Liver (tissue), 8 donors: ENCODE measurements at regions not wholly inside any gene's neighbourhood (a gene's known extent, or its start where the extent isn't known, plus 50 kb on each side); places are given as distances from the start of the nearest gene placed in this dataset.

Experiments
- DNase-seq: peaks from one replicate; pipeline ENCODE4 v3.0.0-alpha.2; 2017; ENCODE audit warnings: low spot score
- H3K27ac ChIP-seq, 2 donors: one replicate each; pipeline ENCODE4 v1.7.0; 2013; ENCODE audit warnings: inconsistent platforms in 2 of 2, low read length in 2 of 2, control low read depth in 1 of 2, low read depth in 1 of 2, mild to moderate bottlenecking in 1 of 2
- H3K27me3 ChIP-seq, 4 donors: one replicate each; pipeline versions ENCODE4 v1.6.1 to v1.7.0; 2013; ENCODE audit warnings: low read length in 3 of 4, inconsistent platforms in 1 of 4, mild to moderate bottlenecking in 1 of 4, moderate library complexity in 1 of 4; ENCODE audit not compliant: control insufficient read depth in 4 of 4, insufficient read depth in 4 of 4
- H3K36me3 ChIP-seq, 4 donors: one replicate each; pipeline versions ENCODE4 v1.6.1 to v1.7.0; 2013; ENCODE audit warnings: low read length in 3 of 4, mild to moderate bottlenecking in 3 of 4, low read depth in 1 of 4, moderate library complexity in 1 of 4; ENCODE audit not compliant: control insufficient read depth in 4 of 4, insufficient read depth in 3 of 4
- H3K4me1 ChIP-seq, 4 donors: one replicate each; pipeline versions ENCODE4 v1.6.1 to v1.7.0; 2013; ENCODE audit warnings: low read length in 3 of 4, mild to moderate bottlenecking in 3 of 4, moderate library complexity in 1 of 4; ENCODE audit not compliant: control insufficient read depth in 4 of 4, insufficient read depth in 4 of 4
- H3K4me3 ChIP-seq, 3 donors: one replicate each; pipeline versions ENCODE4 v1.6.1 to v1.7.0; 2013; ENCODE audit warnings: low read length in 3 of 3, control low read depth in 1 of 3, low read depth in 1 of 3, mild to moderate bottlenecking in 1 of 3
- H3K9ac ChIP-seq, 2 donors: one replicate each; pipeline ENCODE4 v1.7.0; 2013; ENCODE audit warnings: low read length in 2 of 2, mild to moderate bottlenecking in 2 of 2, moderate library complexity in 2 of 2, control low read depth in 1 of 2, low read depth in 1 of 2
- H3K9me3 ChIP-seq, 4 donors: one replicate each; pipeline versions ENCODE4 v1.6.1 to v1.7.0; 2013; ENCODE audit warnings: low read length in 3 of 4; ENCODE audit not compliant: control insufficient read depth in 4 of 4
- EGR1 ChIP-seq, 2 donors: IDR thresholded peaks; 2 replicates each; pipeline ENCODE4 v1.6.1; 2016 to 2018; ENCODE audit warnings: antibody characterized with exemption in 2 of 2, low read depth in 2 of 2
- FOXA1 ChIP-seq: IDR thresholded peaks from 2 replicates; pipeline ENCODE4 v1.6.1; 2016; ENCODE audit warnings: antibody characterized with exemption
- FOXA2 ChIP-seq: IDR thresholded peaks from 2 replicates; pipeline ENCODE4 v1.6.1; 2016; ENCODE audit warnings: antibody characterized with exemption
- GABPA ChIP-seq, 2 donors: IDR thresholded peaks in 1 of 2; conservative IDR thresholded peaks in 1 of 2; 2 replicates each; pipeline ENCODE4 v1.6.1; 2016; ENCODE audit warnings: antibody characterized with exemption in 2 of 2, mild to moderate bottlenecking in 1 of 2, moderate library complexity in 1 of 2
- HNF4A ChIP-seq, 2 donors: conservative IDR thresholded peaks; 2 replicates each; pipeline ENCODE4 v1.6.1; 2016; ENCODE audit warnings: antibody characterized with exemption in 2 of 2, mild to moderate bottlenecking in 2 of 2
- HNF4G ChIP-seq: IDR thresholded peaks from 2 replicates; pipeline ENCODE4 v1.6.1; 2016; ENCODE audit warnings: antibody characterized with exemption
- JUND ChIP-seq, 2 donors: IDR thresholded peaks; 2 replicates each; pipeline ENCODE4 v1.6.1; 2016; ENCODE audit warnings: antibody characterized with exemption in 2 of 2
- NR2F2 ChIP-seq: IDR thresholded peaks from 2 replicates; pipeline ENCODE4 v1.6.1; 2016; ENCODE audit warnings: antibody characterized with exemption
- RAD21 ChIP-seq, 2 donors: IDR thresholded peaks; 2 replicates each; pipeline ENCODE4 v1.6.1; 2016; ENCODE audit warnings: antibody characterized with exemption in 2 of 2, mild to moderate bottlenecking in 2 of 2
- RXRA ChIP-seq, 2 donors: IDR thresholded peaks; 2 replicates each; pipeline ENCODE4 v1.6.1; 2017 to 2018; ENCODE audit warnings: antibody characterized with exemption in 2 of 2, mild to moderate bottlenecking in 1 of 2
- SP1 ChIP-seq: IDR thresholded peaks from 2 replicates; pipeline ENCODE4 v1.6.1; 2018; ENCODE audit warnings: antibody characterized with exemption, mild to moderate bottlenecking
- YY1 ChIP-seq: IDR thresholded peaks from 2 replicates; pipeline ENCODE4 v1.6.1; 2016; ENCODE audit warnings: antibody characterized with exemption, mild to moderate bottlenecking
- WGBS: extraction: QIAGEN DNeasy Blood & Tissue Kit; methylation state at CpG from one replicate; pipeline ENCODE4 v1.1.7; 2013; 5-methylcytosine and 5-hydroxymethylcytosine counted together
- TF ChIP-seq, protein P1 (sequence below): IDR thresholded peaks from 2 replicates; pipeline ENCODE4 v1.6.1; 2016; ENCODE audit warnings: antibody characterized with exemption
- TF ChIP-seq, protein P2 (sequence below): IDR thresholded peaks from 2 replicates; pipeline ENCODE4 v1.6.1; 2016; ENCODE audit warnings: antibody characterized with exemption
- TF ChIP-seq, protein P3 (sequence below): IDR thresholded peaks from 2 replicates; pipeline ENCODE4 v1.6.1; 2016; ENCODE audit warnings: antibody characterized with exemption
- TF ChIP-seq, protein P4 (sequence below): fragments of 150-350 bp; IDR thresholded peaks from 2 replicates; pipeline ENCODE4 v1.5.1; 2017; ENCODE audit warnings: improper control_type of control experiment, low read depth, low read length; ENCODE audit not compliant: missing input control
- TF ChIP-seq, protein P5 (sequence below): IDR thresholded peaks from 2 replicates; pipeline ENCODE4 v1.6.1; 2016; ENCODE audit warnings: antibody characterized with exemption, mild to moderate bottlenecking
- donor health status: healthy.
- donor health status: healthy.
- donor health status: healthy.
- donor health status: healthy.
- donor health status: healthy.

DNA sequence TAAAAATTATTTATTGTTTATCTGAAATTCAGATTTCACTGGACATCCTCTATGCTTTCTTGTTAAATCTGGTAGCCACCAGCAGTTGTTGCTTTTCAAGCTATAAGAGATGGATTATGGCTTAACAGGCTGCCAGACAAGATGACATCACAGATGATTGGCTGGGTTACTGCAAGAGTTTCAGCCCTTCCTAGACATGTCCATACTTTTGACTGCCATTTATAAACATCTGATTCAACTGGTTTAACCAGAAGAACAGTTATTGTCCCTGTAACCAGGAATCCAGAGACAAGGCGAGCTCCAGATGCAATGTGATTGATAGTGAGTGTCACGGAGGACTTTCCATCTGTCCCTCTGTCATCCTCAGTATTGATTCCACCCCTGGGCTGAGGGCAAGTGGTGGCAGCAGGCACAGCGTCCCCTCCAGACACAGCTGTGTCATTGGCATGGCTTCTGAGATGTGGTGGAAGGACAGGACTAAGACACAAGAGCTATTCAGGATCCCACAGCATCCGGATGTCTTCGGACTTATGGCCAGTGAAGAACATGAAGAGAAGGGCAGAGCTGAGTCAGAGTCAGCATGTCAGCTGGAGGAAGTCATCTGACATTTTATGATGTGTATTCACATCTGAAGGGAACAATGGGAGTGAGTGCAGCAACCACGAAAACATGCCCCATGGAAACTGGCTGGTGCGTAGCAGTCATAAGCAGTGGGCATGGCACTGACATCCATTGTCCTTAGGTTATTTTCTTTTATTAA is 284.5 kb upstream of the CDYL start:
- no peaks in the 10 kb centered on the region for H3K4me1 ChIP-seq
- H3K4me3 ChIP-seq: no peak overlapping the region
- TF ChIP-seq FOXA1 (no peak), RXRA (IDR thresholded peaks at IDR 0.05) (no peak), EGR1 (IDR thresholded peaks at IDR 0.05; ENCODE audit: low read depth in 2 of 2) (no peak), NR2F2 (no peak)
- TF ChIP-seq, protein P1, sequence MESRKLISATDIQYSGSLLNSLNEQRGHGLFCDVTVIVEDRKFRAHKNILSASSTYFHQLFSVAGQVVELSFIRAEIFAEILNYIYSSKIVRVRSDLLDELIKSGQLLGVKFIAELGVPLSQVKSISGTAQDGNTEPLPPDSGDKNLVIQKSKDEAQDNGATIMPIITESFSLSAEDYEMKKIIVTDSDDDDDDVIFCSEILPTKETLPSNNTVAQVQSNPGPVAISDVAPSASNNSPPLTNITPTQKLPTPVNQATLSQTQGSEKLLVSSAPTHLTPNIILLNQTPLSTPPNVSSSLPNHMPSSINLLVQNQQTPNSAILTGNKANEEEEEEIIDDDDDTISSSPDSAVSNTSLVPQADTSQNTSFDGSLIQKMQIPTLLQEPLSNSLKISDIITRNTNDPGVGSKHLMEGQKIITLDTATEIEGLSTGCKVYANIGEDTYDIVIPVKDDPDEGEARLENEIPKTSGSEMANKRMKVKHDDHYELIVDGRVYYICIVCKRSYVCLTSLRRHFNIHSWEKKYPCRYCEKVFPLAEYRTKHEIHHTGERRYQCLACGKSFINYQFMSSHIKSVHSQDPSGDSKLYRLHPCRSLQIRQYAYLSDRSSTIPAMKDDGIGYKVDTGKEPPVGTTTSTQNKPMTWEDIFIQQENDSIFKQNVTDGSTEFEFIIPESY: no peak
- TF ChIP-seq, protein P2, sequence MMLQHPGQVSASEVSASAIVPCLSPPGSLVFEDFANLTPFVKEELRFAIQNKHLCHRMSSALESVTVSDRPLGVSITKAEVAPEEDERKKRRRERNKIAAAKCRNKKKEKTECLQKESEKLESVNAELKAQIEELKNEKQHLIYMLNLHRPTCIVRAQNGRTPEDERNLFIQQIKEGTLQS: no peak
- DNase-seq: no peak
- H3K27me3 ChIP-seq: peaks cover 0 to 3% (median 0%) of the 10 kb centered on the region in 4 donors
- no peaks in the 10 kb centered on the region for H3K36me3 ChIP-seq
- 87% methylated on average over 7 of the region's 7 CpGs for WGBS
- H3K9me3 ChIP-seq: peaks cover 2 to 19% (median 6%) of the 10 kb centered on the region in 4 donors
- no peak overlapping the region for H3K9ac ChIP-seq
- no peak overlapping the region for H3K27ac ChIP-seq

DNA sequence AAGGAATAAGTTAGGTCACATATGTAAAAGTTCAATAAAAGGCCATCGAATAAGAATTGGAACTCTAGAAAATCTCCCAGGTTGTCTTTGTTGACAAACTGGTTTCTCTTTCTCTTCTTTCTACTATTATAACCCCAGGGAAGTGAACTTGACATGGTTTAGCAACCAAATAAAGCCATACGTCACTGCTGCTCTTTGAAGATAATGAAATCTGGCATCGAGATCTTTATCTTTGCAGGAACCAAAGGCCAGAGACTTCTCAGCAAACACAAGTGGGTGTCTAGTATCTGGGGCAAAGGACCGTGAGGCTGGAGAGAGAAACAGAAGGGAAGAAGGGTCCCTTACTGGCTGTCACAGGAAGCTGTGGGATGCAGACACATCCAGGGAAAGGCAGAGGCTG is 286.7 kb upstream of the CDYL start:
- no peaks in the 10 kb centered on the region for H3K36me3 ChIP-seq
- H3K4me3 ChIP-seq: no peak overlapping the region
- TF ChIP-seq RAD21 (IDR thresholded peaks at IDR 0.05): no peak
- TF ChIP-seq EGR1 (IDR thresholded peaks at IDR 0.05; ENCODE audit: low read depth in 2 of 2): no peak
- no peak for DNase-seq
- H3K9me3 ChIP-seq: peaks cover 2 to 19% (median 6%) of the 10 kb centered on the region in 4 donors
- no peak overlapping the region for H3K9ac ChIP-seq
- H3K4me1 ChIP-seq: no peaks in the 10 kb centered on the region
- H3K27ac ChIP-seq: no peak overlapping the region
- 66% methylated on average over 4 of the region's 4 CpGs for WGBS
- H3K27me3 ChIP-seq: peaks cover 0 to 3% (median 0%) of the 10 kb centered on the region in 4 donors

DNA sequence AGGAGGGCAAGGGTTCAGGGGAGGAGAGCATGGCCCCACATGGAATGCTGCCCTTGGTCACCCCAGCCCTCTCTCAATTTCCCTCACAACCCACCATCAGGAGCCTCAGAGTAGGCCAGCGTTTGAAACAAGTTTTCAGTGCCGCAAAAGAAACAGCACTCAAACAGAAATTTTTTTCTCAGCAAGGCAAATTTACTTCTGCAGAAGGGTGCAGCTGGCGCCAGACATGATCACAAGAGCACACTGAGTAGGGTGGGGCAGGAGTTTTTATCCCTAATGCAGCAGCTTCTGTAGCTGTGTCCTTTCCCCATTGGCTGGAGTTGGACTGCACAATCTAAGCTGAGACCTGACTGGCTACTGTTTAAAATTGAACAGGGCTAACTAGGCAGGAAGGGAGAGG is 287.8 kb upstream of the CDYL start:
- Histone ChIP-seq H3K9me3 (peaks cover 2 to 19% (median 6%) of the 10 kb centered on the region in 4 donors), H3K4me3 (no peak overlapping the region), H3K27me3 (peaks cover 0 to 3% (median 0%) of the 10 kb centered on the region in 4 donors), H3K36me3 (no peaks in the 10 kb centered on the region), H3K27ac (no peak overlapping the region), H3K9ac (no peak overlapping the region), H3K4me1 (no peaks in the 10 kb centered on the region)
- TF ChIP-seq, protein P3, sequence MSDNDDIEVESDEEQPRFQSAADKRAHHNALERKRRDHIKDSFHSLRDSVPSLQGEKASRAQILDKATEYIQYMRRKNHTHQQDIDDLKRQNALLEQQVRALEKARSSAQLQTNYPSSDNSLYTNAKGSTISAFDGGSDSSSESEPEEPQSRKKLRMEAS: no peak
- TF ChIP-seq SP1: no peak
- no peak for TF ChIP-seq EGR1 (IDR thresholded peaks at IDR 0.05; ENCODE audit: low read depth in 2 of 2)
- TF ChIP-seq, protein P2: no peak
- TF ChIP-seq FOXA1: no peak
- TF ChIP-seq, protein P4, sequence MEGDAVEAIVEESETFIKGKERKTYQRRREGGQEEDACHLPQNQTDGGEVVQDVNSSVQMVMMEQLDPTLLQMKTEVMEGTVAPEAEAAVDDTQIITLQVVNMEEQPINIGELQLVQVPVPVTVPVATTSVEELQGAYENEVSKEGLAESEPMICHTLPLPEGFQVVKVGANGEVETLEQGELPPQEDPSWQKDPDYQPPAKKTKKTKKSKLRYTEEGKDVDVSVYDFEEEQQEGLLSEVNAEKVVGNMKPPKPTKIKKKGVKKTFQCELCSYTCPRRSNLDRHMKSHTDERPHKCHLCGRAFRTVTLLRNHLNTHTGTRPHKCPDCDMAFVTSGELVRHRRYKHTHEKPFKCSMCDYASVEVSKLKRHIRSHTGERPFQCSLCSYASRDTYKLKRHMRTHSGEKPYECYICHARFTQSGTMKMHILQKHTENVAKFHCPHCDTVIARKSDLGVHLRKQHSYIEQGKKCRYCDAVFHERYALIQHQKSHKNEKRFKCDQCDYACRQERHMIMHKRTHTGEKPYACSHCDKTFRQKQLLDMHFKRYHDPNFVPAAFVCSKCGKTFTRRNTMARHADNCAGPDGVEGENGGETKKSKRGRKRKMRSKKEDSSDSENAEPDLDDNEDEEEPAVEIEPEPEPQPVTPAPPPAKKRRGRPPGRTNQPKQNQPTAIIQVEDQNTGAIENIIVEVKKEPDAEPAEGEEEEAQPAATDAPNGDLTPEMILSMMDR: no peak
- TF ChIP-seq HNF4A (conservative IDR thresholded peaks at IDR 0.05): no peak
- no peak for TF ChIP-seq GABPA (IDR thresholded peaks at IDR 0.05 in 1 of 2, conservative IDR thresholded peaks at IDR 0.05 in 1 of 2)
- TF ChIP-seq HNF4G: no peak
- no peak for TF ChIP-seq FOXA2
- TF ChIP-seq, protein P5, sequence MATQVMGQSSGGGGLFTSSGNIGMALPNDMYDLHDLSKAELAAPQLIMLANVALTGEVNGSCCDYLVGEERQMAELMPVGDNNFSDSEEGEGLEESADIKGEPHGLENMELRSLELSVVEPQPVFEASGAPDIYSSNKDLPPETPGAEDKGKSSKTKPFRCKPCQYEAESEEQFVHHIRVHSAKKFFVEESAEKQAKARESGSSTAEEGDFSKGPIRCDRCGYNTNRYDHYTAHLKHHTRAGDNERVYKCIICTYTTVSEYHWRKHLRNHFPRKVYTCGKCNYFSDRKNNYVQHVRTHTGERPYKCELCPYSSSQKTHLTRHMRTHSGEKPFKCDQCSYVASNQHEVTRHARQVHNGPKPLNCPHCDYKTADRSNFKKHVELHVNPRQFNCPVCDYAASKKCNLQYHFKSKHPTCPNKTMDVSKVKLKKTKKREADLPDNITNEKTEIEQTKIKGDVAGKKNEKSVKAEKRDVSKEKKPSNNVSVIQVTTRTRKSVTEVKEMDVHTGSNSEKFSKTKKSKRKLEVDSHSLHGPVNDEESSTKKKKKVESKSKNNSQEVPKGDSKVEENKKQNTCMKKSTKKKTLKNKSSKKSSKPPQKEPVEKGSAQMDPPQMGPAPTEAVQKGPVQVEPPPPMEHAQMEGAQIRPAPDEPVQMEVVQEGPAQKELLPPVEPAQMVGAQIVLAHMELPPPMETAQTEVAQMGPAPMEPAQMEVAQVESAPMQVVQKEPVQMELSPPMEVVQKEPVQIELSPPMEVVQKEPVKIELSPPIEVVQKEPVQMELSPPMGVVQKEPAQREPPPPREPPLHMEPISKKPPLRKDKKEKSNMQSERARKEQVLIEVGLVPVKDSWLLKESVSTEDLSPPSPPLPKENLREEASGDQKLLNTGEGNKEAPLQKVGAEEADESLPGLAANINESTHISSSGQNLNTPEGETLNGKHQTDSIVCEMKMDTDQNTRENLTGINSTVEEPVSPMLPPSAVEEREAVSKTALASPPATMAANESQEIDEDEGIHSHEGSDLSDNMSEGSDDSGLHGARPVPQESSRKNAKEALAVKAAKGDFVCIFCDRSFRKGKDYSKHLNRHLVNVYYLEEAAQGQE: no peak
- no peak for TF ChIP-seq JUND (IDR thresholded peaks at IDR 0.05)
- TF ChIP-seq YY1: no peak
- no peak for DNase-seq
- WGBS: 91% methylated on average over 3 of the region's 3 CpGs
